DOHH2 (cell line): ENCODE measurements at regions not wholly inside any gene's neighbourhood (a gene's known extent, or its start where the extent isn't known, plus 50 kb on each side); places are given as distances from the start of the nearest gene placed in this dataset.

Experiments
- H3F3A ChIP-seq: fragments of 200-600 bp; sonication (generic), shearing (Covaris generic); 2 replicates; pipeline ENCODE4 v1.6.0; 2016; ENCODE audit warnings: antibody characterized with exemption, mild to moderate bottlenecking; ENCODE audit not compliant: control insufficient read depth, insufficient read depth
- H3K27ac ChIP-seq: fragments of 200-600 bp; sonication (generic); 2 replicates; pipeline ENCODE4 v1.5.1; 2014; ENCODE audit warnings: low read depth, mild to moderate bottlenecking, low read length, moderate library complexity
- H3K27me3 ChIP-seq: fragments of 200-600 bp; sonication (generic); 2 replicates; pipeline ENCODE4 v1.6.1; 2014; ENCODE audit warnings: mild to moderate bottlenecking, low read length, mixed read lengths; ENCODE audit not compliant: control insufficient read depth
- H3K36me3 ChIP-seq: fragments of 200-600 bp; sonication (generic); 2 replicates; pipeline ENCODE4 v1.6.1; 2014; ENCODE audit warnings: mild to moderate bottlenecking, low read length, moderate library complexity, mixed read lengths; ENCODE audit not compliant: control insufficient read depth
- H3K4me1 ChIP-seq: fragments of 200-600 bp; sonication (generic); 2 replicates; pipeline ENCODE4 v1.6.1; 2014; ENCODE audit warnings: mild to moderate bottlenecking, low read length, mixed read lengths; ENCODE audit not compliant: control insufficient read depth
- H3K4me2 ChIP-seq: fragments of 200-600 bp; sonication (generic); 2 replicates; pipeline ENCODE4 v1.6.0; 2014; ENCODE audit warnings: mild to moderate bottlenecking, low read length, moderate library complexity
- H3K4me3 ChIP-seq: fragments of 200-600 bp; sonication (generic); 2 replicates; pipeline ENCODE4 v1.5.1; 2014; ENCODE audit warnings: mild to moderate bottlenecking, low read length, mixed read lengths
- H3K79me2 ChIP-seq: fragments of 200-600 bp; sonication (generic); 2 replicates; pipeline ENCODE4 v1.6.1; 2014; ENCODE audit warnings: mild to moderate bottlenecking, low read length, mixed read lengths; ENCODE audit not compliant: control insufficient read depth
- H3K9me2 ChIP-seq: fragments of 200-600 bp; sonication (generic); replicated peaks from 2 replicates; pipeline ENCODE4 v1.6.1; 2014; ENCODE audit warnings: mild to moderate bottlenecking, low read length, mixed read lengths; ENCODE audit not compliant: control insufficient read depth
- H3K9me3 ChIP-seq: fragments of 200-600 bp; sonication (generic); 2 replicates; pipeline ENCODE4 v1.6.1; 2014; ENCODE audit warnings: antibody characterized with exemption, low read length, mixed read lengths; ENCODE audit not compliant: control insufficient read depth, insufficient read depth
- H4K20me1 ChIP-seq: fragments of 200-600 bp; sonication (generic); 2 replicates; pipeline ENCODE4 v1.6.0; 2014; ENCODE audit warnings: low read depth, mild to moderate bottlenecking, antibody characterized with exemption, low read length, moderate library complexity; ENCODE audit not compliant: control insufficient read depth, insufficient read depth
- EZH2phosphoT487 ChIP-seq: fragments of 200-600 bp; sonication (generic); IDR thresholded peaks from 2 replicates; pipeline ENCODE4 v1.6.1; 2017; ENCODE audit warnings: borderline replicate concordance, mild to moderate bottlenecking, antibody characterized with exemption, low read length, moderate library complexity, mixed read lengths
- TF ChIP-seq, protein P1 (sequence below): fragments of 200-600 bp; sonication (generic); IDR thresholded peaks from one replicate; pipeline ENCODE4 v1.5.1; 2014; ENCODE audit warnings: antibody characterized with exemption, mild to moderate bottlenecking, low read depth, low read length; ENCODE audit not compliant: poor library complexity, severe bottlenecking

DNA sequence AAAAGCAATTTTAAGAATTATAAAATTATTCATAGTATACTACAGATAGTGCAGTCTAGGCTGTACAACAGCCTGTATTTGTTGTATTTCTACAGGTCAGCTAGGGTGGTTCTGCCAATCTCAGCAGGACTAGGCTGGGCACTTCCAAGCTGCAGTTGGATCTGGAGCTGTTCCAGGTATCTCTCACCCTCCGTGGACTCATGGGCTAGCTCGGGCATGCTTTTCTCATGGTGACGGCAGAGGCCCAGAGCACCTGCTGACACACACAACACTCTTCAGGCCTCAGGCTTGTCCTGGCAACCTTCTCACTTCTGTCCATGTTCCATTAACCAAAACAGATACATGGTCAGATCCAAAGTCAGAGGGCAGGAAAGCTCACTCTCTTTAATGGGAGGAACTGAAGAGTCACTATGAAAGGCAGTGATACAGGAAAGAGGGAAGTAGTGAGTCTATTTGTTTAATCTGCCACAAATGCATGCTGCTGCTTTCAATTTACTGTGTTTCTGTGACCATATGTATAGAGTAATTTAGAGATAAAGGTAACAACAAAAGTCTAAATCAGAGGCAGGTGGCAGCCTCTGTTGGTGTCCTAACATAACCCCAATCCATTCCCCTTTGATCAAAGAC, 462.4 kb upstream of the ACVR2A start:
- Histone ChIP-seq H3K27me3 (no peaks in the 10 kb centered on the region), H3K4me2 (no peak overlapping the region), H3K9me2 (0 out of 2 replicates have a peak, but pooled peaks cover 2% of the 10 kb centered on the region), H3K79me2 (no peaks in the 10 kb centered on the region), H3K9me3 (no peaks in the 10 kb centered on the region), H3F3A (no peaks in the 10 kb centered on the region), H3K4me1 (no peaks in the 10 kb centered on the region), H3K36me3 (no peaks in the 10 kb centered on the region), H4K20me1 (no peaks in the 10 kb centered on the region), H3K27ac (no peak overlapping the region), H3K4me3 (no peak overlapping the region)
- TF ChIP-seq, protein P1, sequence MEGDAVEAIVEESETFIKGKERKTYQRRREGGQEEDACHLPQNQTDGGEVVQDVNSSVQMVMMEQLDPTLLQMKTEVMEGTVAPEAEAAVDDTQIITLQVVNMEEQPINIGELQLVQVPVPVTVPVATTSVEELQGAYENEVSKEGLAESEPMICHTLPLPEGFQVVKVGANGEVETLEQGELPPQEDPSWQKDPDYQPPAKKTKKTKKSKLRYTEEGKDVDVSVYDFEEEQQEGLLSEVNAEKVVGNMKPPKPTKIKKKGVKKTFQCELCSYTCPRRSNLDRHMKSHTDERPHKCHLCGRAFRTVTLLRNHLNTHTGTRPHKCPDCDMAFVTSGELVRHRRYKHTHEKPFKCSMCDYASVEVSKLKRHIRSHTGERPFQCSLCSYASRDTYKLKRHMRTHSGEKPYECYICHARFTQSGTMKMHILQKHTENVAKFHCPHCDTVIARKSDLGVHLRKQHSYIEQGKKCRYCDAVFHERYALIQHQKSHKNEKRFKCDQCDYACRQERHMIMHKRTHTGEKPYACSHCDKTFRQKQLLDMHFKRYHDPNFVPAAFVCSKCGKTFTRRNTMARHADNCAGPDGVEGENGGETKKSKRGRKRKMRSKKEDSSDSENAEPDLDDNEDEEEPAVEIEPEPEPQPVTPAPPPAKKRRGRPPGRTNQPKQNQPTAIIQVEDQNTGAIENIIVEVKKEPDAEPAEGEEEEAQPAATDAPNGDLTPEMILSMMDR = no peak
- TF ChIP-seq EZH2phosphoT487 = no peak

- TF ChIP-seq, protein P1 = no peak
- TF ChIP-seq EZH2phosphoT487 = no peak
- Histone ChIP-seq H3K4me3 (no peak overlapping the region), H4K20me1 (no peaks in the 10 kb centered on the region), H3K4me1 (no peaks in the 10 kb centered on the region), H3K27ac (no peak overlapping the region), H3K4me2 (no peak overlapping the region), H3K27me3 (no peaks in the 10 kb centered on the region), H3K79me2 (no peaks in the 10 kb centered on the region), H3K9me2 (0 out of 2 replicates have a peak, but pooled peaks cover 2% of the 10 kb centered on the region), H3K9me3 (no peaks in the 10 kb centered on the region), H3F3A (no peaks in the 10 kb centered on the region), H3K36me3 (no peaks in the 10 kb centered on the region)
Measured at GRCh38 chr2:147378403-147378802, 466.4 kb upstream of the ACVR2A start.

GRCh38 chr2:147375073-147375472, 469.8 kb upstream of the ACVR2A start:
- no peaks in the 10 kb centered on the region for H3K36me3 ChIP-seq
- no peak overlapping the region for H3K27ac ChIP-seq
- H3K9me2 ChIP-seq = 0 out of 2 replicates have a peak, but pooled peaks cover 2% of the 10 kb centered on the region
- H3K4me3 ChIP-seq = no peak overlapping the region
- H3K4me1 ChIP-seq = no peaks in the 10 kb centered on the region
- H3K9me3 ChIP-seq = no peaks in the 10 kb centered on the region
- no peaks in the 10 kb centered on the region for H3F3A ChIP-seq
- no peak overlapping the region for H3K4me2 ChIP-seq
- H3K27me3 ChIP-seq = no peaks in the 10 kb centered on the region
- TF ChIP-seq, protein P1 = no peak
- TF ChIP-seq EZH2phosphoT487 = no peak
- no peaks in the 10 kb centered on the region for H4K20me1 ChIP-seq
- no peaks in the 10 kb centered on the region for H3K79me2 ChIP-seq
